ENCODE measurements at regions not wholly inside any gene's neighbourhood (a gene's known extent, or its start where the extent isn't known, plus 50 kb on each side); places are given as distances from the start of the nearest gene placed in this dataset.

DNA sequence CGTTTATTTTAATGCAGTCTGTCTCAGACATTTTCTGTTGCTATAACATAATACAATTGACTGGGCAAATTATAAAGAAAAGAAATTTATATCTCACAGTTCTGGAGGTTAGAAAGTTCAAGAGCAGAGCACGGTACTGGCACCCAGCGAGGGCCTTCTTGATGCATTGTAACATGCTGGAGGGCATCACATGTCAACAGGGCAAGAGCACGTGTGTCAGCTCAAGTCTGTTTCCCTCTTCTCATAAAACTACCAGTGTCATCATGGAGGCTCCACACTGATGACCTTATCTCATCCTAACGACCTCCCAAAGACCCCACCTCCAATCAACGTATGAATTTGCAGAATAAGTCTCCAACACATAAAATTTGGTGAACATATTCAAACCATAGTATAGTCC is 90.6 kb upstream of the GRIK1 start:
- TF ChIP-seq, protein P1, sequence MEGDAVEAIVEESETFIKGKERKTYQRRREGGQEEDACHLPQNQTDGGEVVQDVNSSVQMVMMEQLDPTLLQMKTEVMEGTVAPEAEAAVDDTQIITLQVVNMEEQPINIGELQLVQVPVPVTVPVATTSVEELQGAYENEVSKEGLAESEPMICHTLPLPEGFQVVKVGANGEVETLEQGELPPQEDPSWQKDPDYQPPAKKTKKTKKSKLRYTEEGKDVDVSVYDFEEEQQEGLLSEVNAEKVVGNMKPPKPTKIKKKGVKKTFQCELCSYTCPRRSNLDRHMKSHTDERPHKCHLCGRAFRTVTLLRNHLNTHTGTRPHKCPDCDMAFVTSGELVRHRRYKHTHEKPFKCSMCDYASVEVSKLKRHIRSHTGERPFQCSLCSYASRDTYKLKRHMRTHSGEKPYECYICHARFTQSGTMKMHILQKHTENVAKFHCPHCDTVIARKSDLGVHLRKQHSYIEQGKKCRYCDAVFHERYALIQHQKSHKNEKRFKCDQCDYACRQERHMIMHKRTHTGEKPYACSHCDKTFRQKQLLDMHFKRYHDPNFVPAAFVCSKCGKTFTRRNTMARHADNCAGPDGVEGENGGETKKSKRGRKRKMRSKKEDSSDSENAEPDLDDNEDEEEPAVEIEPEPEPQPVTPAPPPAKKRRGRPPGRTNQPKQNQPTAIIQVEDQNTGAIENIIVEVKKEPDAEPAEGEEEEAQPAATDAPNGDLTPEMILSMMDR (IDR thresholded peaks at IDR 0.05), result no peak
- no peak for TF ChIP-seq POLR2A (IDR thresholded peaks at IDR 0.05)

All from vagina (tissue), 2 donors.